SH-SY5Y (cell line): ENCODE measurements at regions not wholly inside any gene's neighbourhood (a gene's known extent, or its start where the extent isn't known, plus 50 kb on each side); places are given as distances from the start of the nearest gene placed in this dataset.

ENCODE experiments used
- GATA2 ChIP-seq: IDR thresholded peaks from 2 replicates; pipeline ENCODE4 v1.6.1; 2011; ENCODE audit warnings: mild to moderate bottlenecking, low read depth, low read length
- GATA3 ChIP-seq: IDR thresholded peaks from 2 replicates; pipeline ENCODE4 v1.6.1; 2011; ENCODE audit warnings: low read depth, mild to moderate bottlenecking, low read length, moderate library complexity

- TF ChIP-seq GATA2 = no peak
- no peak for TF ChIP-seq GATA3
These were observed 180.6 kb upstream of the ZFP64 start for GRCh38 chr20:52372169-52372568.
